ENCODE measurements at regions not wholly inside any gene's neighbourhood (a gene's known extent, or its start where the extent isn't known, plus 50 kb on each side); places are given as distances from the start of the nearest gene placed in this dataset.

- TF ChIP-seq, protein P1, sequence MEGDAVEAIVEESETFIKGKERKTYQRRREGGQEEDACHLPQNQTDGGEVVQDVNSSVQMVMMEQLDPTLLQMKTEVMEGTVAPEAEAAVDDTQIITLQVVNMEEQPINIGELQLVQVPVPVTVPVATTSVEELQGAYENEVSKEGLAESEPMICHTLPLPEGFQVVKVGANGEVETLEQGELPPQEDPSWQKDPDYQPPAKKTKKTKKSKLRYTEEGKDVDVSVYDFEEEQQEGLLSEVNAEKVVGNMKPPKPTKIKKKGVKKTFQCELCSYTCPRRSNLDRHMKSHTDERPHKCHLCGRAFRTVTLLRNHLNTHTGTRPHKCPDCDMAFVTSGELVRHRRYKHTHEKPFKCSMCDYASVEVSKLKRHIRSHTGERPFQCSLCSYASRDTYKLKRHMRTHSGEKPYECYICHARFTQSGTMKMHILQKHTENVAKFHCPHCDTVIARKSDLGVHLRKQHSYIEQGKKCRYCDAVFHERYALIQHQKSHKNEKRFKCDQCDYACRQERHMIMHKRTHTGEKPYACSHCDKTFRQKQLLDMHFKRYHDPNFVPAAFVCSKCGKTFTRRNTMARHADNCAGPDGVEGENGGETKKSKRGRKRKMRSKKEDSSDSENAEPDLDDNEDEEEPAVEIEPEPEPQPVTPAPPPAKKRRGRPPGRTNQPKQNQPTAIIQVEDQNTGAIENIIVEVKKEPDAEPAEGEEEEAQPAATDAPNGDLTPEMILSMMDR (IDR thresholded peaks at IDR 0.05): no peak
- TF ChIP-seq POLR2A (IDR thresholded peaks at IDR 0.05): no peak
These were observed 188.7 kb downstream of the LURAP1L start for GRCh38 chr9:12963537-12963936.

Data from adrenal gland (tissue), 5 donors.